IMR-90 (cell line): ENCODE measurements at regions not wholly inside any gene's neighbourhood (a gene's known extent, or its start where the extent isn't known, plus 50 kb on each side); places are given as distances from the start of the nearest gene placed in this dataset.

Experiments
- ATAC-seq: fragments of 200-7000 bp; cut with Tn5 transposase; 2 replicates; pipeline ENCODE4 v1.9.1; 2020; ENCODE audit warnings: low read depth, mild to moderate bottlenecking, moderate library complexity
- BruUV-seq: library from RNA; stranded (reverse); fragments of 400-500 nt; replicated peaks from 2 replicates; lab custom pipeline; 2021; lab: Mats Ljungman, UMichigan
- CTCF ChIA-PET: fragments of 300-600 bp; formaldehyde crosslinking; extraction: SDS; loops from one replicate; lab custom pipeline; 2021; ENCODE audit warnings: antibody characterized with exemption; lab: Yijun Ruan, JAX
- POLR2A ChIA-PET: fragments of 300-600 bp; sonication (Branson Sonifier 250); formaldehyde crosslinking; loops from one replicate; lab custom pipeline; 2022; ENCODE audit warnings: antibody characterized with exemption; ENCODE audit not compliant: unreplicated experiment; lab: Charles Lee
- DNase-seq: peaks from one replicate; pipeline ENCODE4 v3.0.0; 2013
- H2AFZ ChIP-seq: replicated peaks from 2 replicates; pipeline ENCODE3; 2013; ENCODE audit warnings: low read length, mild to moderate bottlenecking; ENCODE audit not compliant: poor library complexity
- H2AK5ac ChIP-seq: 2 replicates; pipeline ENCODE4 v1.6.1; 2013; ENCODE audit warnings: low read depth, low read length, inconsistent platforms
- H2AK9ac ChIP-seq: replicated peaks from 2 replicates; pipeline ENCODE3; 2013; ENCODE audit warnings: mild to moderate bottlenecking, low read depth, low read length, moderate library complexity; ENCODE audit not compliant: poor library complexity
- H2BK120ac ChIP-seq: 2 replicates; pipeline ENCODE4 v1.6.1; 2013; ENCODE audit warnings: low read depth, low read length, inconsistent platforms
- H2BK15ac ChIP-seq: 3 replicates; pipeline ENCODE4 v1.6.1; 2013; ENCODE audit warnings: low read depth, low read length, inconsistent platforms
- H2BK20ac ChIP-seq: 2 replicates; pipeline ENCODE4 v1.6.1; 2013; ENCODE audit warnings: low read depth, mild to moderate bottlenecking, inconsistent platforms, low read length, moderate library complexity
- H2BK5ac ChIP-seq: 2 replicates; pipeline ENCODE4 v1.6.1; 2013; ENCODE audit warnings: mild to moderate bottlenecking, low read depth, low read length, inconsistent platforms; ENCODE audit not compliant: poor library complexity, severe bottlenecking
- H3K14ac ChIP-seq: replicated peaks from 2 replicates; pipeline ENCODE4 v1.6.1; 2013; ENCODE audit warnings: low read depth, low read length, inconsistent platforms
- H3K18ac ChIP-seq: 2 replicates; pipeline ENCODE4 v1.6.1; 2013; ENCODE audit warnings: low read depth, low read length, control low read depth
- H3K23ac ChIP-seq: 2 replicates; pipeline ENCODE4 v1.6.1; 2013; ENCODE audit warnings: low read depth, low read length, inconsistent platforms
- H3K27ac ChIP-seq: 2 replicates; pipeline ENCODE4 v1.5.1; 2013; ENCODE audit warnings: mild to moderate bottlenecking, control low read depth, low read length; ENCODE audit not compliant: insufficient read depth
- H3K27me3 ChIP-seq: 2 replicates; pipeline ENCODE4 v1.6.1; 2013; ENCODE audit warnings: low read length; ENCODE audit not compliant: control insufficient read depth, insufficient read depth
- H3K36me3 ChIP-seq: 2 replicates; pipeline ENCODE4 v1.6.1; 2013; ENCODE audit warnings: low read length, mixed read lengths; ENCODE audit not compliant: control insufficient read depth, insufficient read depth
- H3K4ac ChIP-seq: 2 replicates; pipeline ENCODE4 v1.6.1; 2013; ENCODE audit warnings: low read depth, low read length, inconsistent platforms
- H3K4me1 ChIP-seq: 2 replicates; pipeline ENCODE4 v1.6.1; 2013; ENCODE audit warnings: low read length, mixed read lengths; ENCODE audit not compliant: control insufficient read depth, insufficient read depth
- H3K4me2 ChIP-seq: 2 replicates; pipeline ENCODE4 v1.6.1; 2013; ENCODE audit warnings: low read depth, mild to moderate bottlenecking, control low read depth, low read length, moderate library complexity
- H3K4me3 ChIP-seq: 2 replicates; pipeline ENCODE4 v1.5.1; 2013; ENCODE audit warnings: low read depth, mild to moderate bottlenecking, control low read depth, low read length, moderate library complexity; ENCODE audit not compliant: insufficient read depth
- H3K56ac ChIP-seq: 2 replicates; pipeline ENCODE4 v1.6.1; 2013; ENCODE audit warnings: low read length, inconsistent platforms; ENCODE audit not compliant: insufficient read depth; ENCODE audit errors: extremely low read depth
- H3K79me1 ChIP-seq, 2 experiments: 2 replicates each; pipeline ENCODE4 v1.6.1; 2013; ENCODE audit warnings: low read length in 2 of 2, inconsistent platforms in 1 of 2, low read depth in 1 of 2
- H3K9ac ChIP-seq: 2 replicates; pipeline ENCODE4 v1.6.1; 2013; ENCODE audit warnings: low read depth, low read length, control low read depth
- H3K9me1 ChIP-seq: 2 replicates; pipeline ENCODE4 v1.6.1; 2013; ENCODE audit warnings: low read length, inconsistent platforms; ENCODE audit not compliant: insufficient read depth
- H3K9me3 ChIP-seq: 2 replicates; pipeline ENCODE4 v1.6.1; 2013; ENCODE audit warnings: low read length; ENCODE audit not compliant: control insufficient read depth, insufficient read depth
- H4K20me1 ChIP-seq: 2 replicates; pipeline ENCODE4 v1.6.1; 2013; ENCODE audit warnings: low read length, inconsistent platforms; ENCODE audit not compliant: insufficient read depth
- H4K5ac ChIP-seq: 2 replicates; pipeline ENCODE4 v1.6.1; 2013; ENCODE audit warnings: mild to moderate bottlenecking, low read depth, low read length, control low read depth
- H4K8ac ChIP-seq, 2 experiments: 2 replicates each; pipeline ENCODE4 v1.6.1; 2013; ENCODE audit warnings: low read depth in 2 of 2, low read length in 2 of 2, control low read depth in 1 of 2, inconsistent platforms in 1 of 2
- H4K91ac ChIP-seq: 2 replicates; pipeline ENCODE4 v1.6.1; 2013; ENCODE audit warnings: low read depth, low read length, inconsistent platforms; ENCODE audit not compliant: insufficient read depth
- BHLHE40 ChIP-seq: fragments of 150-350 bp; IDR thresholded peaks from 2 replicates; pipeline ENCODE4 v1.6.1; 2016; ENCODE audit warnings: mild to moderate bottlenecking, low read depth, low read length
- CEBPB ChIP-seq: IDR thresholded peaks from 2 replicates; pipeline ENCODE4 v1.6.1; 2012; ENCODE audit warnings: low read depth, low read length, improper control_type of control experiment
- CHD1 ChIP-seq: IDR thresholded peaks from 2 replicates; pipeline ENCODE4 v1.6.1; 2012; ENCODE audit warnings: low read depth, low read length, improper control_type of control experiment
- FOS ChIP-seq: fragments of 150-350 bp; IDR thresholded peaks from 2 replicates; pipeline ENCODE4 v1.6.1; 2016; ENCODE audit warnings: low read depth, low read length
- MAFK ChIP-seq: IDR thresholded peaks from 2 replicates; pipeline ENCODE4 v1.6.1; 2012; ENCODE audit warnings: low read depth, low read length, improper control_type of control experiment
- MAZ ChIP-seq: IDR thresholded peaks from 2 replicates; pipeline ENCODE4 v1.6.1; 2012; ENCODE audit warnings: low read depth, mild to moderate bottlenecking, low read length, improper control_type of control experiment, moderate library complexity, borderline replicate concordance
- MXI1 ChIP-seq: IDR thresholded peaks from 2 replicates; pipeline ENCODE4 v1.6.1; 2012; ENCODE audit warnings: low read depth, mild to moderate bottlenecking, low read length, moderate library complexity, borderline replicate concordance
- RAD21 ChIP-seq: IDR thresholded peaks from 2 replicates; pipeline ENCODE4 v1.6.1; 2012; ENCODE audit warnings: low read length, improper control_type of control experiment
- RCOR1 ChIP-seq: IDR thresholded peaks from 2 replicates; pipeline ENCODE4 v1.6.1; 2012; ENCODE audit warnings: mild to moderate bottlenecking, low read length, improper control_type of control experiment; ENCODE audit not compliant: insufficient replicate concordance
- RFX5 ChIP-seq: IDR thresholded peaks from 2 replicates; pipeline ENCODE4 v1.8.0; 2012; ENCODE audit warnings: low read depth, mild to moderate bottlenecking, low read length, moderate library complexity
- SMC3 ChIP-seq: fragments of 150-350 bp; IDR thresholded peaks from 2 replicates; pipeline ENCODE4 v1.6.1; 2016; ENCODE audit warnings: low read depth, mild to moderate bottlenecking, antibody characterized with exemption, low read length, moderate library complexity
- WGBS, 2 experiments: methylation state at CpG; one replicate each; pipeline versions ENCODE4 v1.1.5 to v1.1.7; 2013; ENCODE audit warnings: missing lambda C conversion rate in 2 of 2; ENCODE audit not compliant: insufficient read length in 1 of 2; ENCODE audit errors: extremely low coverage in 2 of 2; 5-methylcytosine and 5-hydroxymethylcytosine counted together
- dilution Hi-C: fragments of 300-500 bp; cut with HindIII; formaldehyde crosslinking; loops from one replicate; pipeline ENCODE4 v1.14.3; 2018; ENCODE audit warnings: low sequenced_read_pairs; ENCODE audit not compliant: unreplicated experiment
- in situ Hi-C: fragments of 300-500 bp; cut with MboI; formaldehyde crosslinking; loops from 3 replicates; pipeline ENCODE4 v1.14.3; 2019; ENCODE audit warnings: low sequenced_read_pairs, inconsistent platforms, mixed read lengths
- intact Hi-C: fragments of 100-400 bp; cut with micrococcal nuclease; formaldehyde crosslinking; loops from 2 replicates; pipeline ENCODE4 v1.10.0; 2022
- TF ChIP-seq, protein P1 (sequence below): conservative IDR thresholded peaks from 2 replicates; pipeline ENCODE4 v1.5.1; 2012; ENCODE audit warnings: mild to moderate bottlenecking, low read depth, low read length, improper control_type of control experiment
- TF ChIP-seq, protein P2 (sequence below): fragments of 150-350 bp; IDR thresholded peaks from 2 replicates; pipeline ENCODE4 v1.6.1; 2016; ENCODE audit warnings: low read depth, mild to moderate bottlenecking, low read length, moderate library complexity, borderline replicate concordance
- TF ChIP-seq, protein P3 (sequence below): fragments of 150-350 bp; IDR thresholded peaks from 2 replicates; pipeline ENCODE4 v1.6.1; 2017; ENCODE audit warnings: mild to moderate bottlenecking, antibody characterized with exemption, low read length, low read depth

DNA sequence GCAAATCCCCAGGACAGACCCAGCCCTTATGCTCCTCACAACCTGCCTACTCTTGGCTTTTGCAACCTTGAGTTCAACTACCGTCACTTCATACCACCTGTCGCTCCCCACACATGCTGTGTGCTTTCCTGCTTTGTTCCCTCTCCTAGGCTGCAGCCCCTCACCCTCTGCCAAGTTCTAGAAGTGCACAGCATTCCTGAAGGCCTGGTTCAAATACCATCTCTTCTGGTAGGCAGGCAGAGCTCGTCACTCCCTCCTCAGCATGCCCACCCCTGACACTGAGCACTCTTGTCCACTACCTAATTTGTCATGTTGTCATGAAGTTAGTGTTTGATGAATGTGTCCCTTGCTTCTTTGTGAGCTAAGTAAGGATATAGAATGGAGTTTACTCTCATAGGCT is 129.6 kb downstream of the SEMA6D start:
- peaks cover 2% of the 10 kb centered on the region; the same call in 1 of the 2 replicates for H3K27me3 ChIP-seq
- no peaks in the 10 kb centered on the region for H3K4me1 ChIP-seq
- TF ChIP-seq MAFK (no peak), MAZ (no peak), RCOR1 (no peak), RAD21 (no peak), BHLHE40 (no peak), CHD1 (no peak), CEBPB (no peak), MXI1 (no peak), FOS (no peak), SMC3 (no peak), RFX5 (no peak)
- TF ChIP-seq, protein P1, sequence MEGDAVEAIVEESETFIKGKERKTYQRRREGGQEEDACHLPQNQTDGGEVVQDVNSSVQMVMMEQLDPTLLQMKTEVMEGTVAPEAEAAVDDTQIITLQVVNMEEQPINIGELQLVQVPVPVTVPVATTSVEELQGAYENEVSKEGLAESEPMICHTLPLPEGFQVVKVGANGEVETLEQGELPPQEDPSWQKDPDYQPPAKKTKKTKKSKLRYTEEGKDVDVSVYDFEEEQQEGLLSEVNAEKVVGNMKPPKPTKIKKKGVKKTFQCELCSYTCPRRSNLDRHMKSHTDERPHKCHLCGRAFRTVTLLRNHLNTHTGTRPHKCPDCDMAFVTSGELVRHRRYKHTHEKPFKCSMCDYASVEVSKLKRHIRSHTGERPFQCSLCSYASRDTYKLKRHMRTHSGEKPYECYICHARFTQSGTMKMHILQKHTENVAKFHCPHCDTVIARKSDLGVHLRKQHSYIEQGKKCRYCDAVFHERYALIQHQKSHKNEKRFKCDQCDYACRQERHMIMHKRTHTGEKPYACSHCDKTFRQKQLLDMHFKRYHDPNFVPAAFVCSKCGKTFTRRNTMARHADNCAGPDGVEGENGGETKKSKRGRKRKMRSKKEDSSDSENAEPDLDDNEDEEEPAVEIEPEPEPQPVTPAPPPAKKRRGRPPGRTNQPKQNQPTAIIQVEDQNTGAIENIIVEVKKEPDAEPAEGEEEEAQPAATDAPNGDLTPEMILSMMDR = no peak
- TF ChIP-seq, protein P2, sequence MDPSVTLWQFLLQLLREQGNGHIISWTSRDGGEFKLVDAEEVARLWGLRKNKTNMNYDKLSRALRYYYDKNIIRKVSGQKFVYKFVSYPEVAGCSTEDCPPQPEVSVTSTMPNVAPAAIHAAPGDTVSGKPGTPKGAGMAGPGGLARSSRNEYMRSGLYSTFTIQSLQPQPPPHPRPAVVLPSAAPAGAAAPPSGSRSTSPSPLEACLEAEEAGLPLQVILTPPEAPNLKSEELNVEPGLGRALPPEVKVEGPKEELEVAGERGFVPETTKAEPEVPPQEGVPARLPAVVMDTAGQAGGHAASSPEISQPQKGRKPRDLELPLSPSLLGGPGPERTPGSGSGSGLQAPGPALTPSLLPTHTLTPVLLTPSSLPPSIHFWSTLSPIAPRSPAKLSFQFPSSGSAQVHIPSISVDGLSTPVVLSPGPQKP = no peak
- TF ChIP-seq, protein P3, sequence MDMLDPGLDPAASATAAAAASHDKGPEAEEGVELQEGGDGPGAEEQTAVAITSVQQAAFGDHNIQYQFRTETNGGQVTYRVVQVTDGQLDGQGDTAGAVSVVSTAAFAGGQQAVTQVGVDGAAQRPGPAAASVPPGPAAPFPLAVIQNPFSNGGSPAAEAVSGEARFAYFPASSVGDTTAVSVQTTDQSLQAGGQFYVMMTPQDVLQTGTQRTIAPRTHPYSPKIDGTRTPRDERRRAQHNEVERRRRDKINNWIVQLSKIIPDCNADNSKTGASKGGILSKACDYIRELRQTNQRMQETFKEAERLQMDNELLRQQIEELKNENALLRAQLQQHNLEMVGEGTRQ = no peak
- H3K4ac ChIP-seq = no peak overlapping the region
- H4K20me1 ChIP-seq = no peaks in the 10 kb centered on the region
- no peaks in the 10 kb centered on the region for H3K36me3 ChIP-seq
- no peak overlapping the region for H2BK5ac ChIP-seq
- POLR2A ChIA-PET = no interaction called here
- no peak overlapping the region for H3K4me3 ChIP-seq
- no peak overlapping the region for H3K14ac ChIP-seq
- in situ Hi-C loops = no loop called here
- H3K23ac ChIP-seq = no peak overlapping the region
- no peak overlapping the region for H2AK9ac ChIP-seq
- dilution Hi-C loops = no loop called here
- no peak overlapping the region for H3K56ac ChIP-seq
- H3K18ac ChIP-seq = no peak overlapping the region
- H2AFZ ChIP-seq = no peak overlapping the region
- H2BK20ac ChIP-seq = no peak overlapping the region
- no peak overlapping the region for H3K27ac ChIP-seq
- no peak overlapping the region for H2BK120ac ChIP-seq
- WGBS, 2 experiments = 40% methylated on average over 1 of the region's 3 CpGs; no CpG with 5 or more reads in 1 of the 2 experiments
- no peak overlapping the region for H4K8ac ChIP-seq
- ATAC-seq (no peak), DNase-seq (no peak)
- no peak overlapping the region for H4K5ac ChIP-seq
- H3K9me3 ChIP-seq = no peaks in the 10 kb centered on the region
- no peak overlapping the region for H2AK5ac ChIP-seq
- CTCF ChIA-PET = interaction anchor here (0.7 kb wide), 1 partner anchor 9 kb away, joined by 3 read pairs; no protein-coding TSS in a partner anchor
- H3K4me2 ChIP-seq = no peak overlapping the region
- no peaks in the 10 kb centered on the region for H3K9me1 ChIP-seq
- intact Hi-C loops = no loop called here
- BruUV-seq = no TSS peak
- no peak overlapping the region for H3K9ac ChIP-seq
- no peak overlapping the region for H2BK15ac ChIP-seq
- H4K91ac ChIP-seq = no peak overlapping the region
- H3K79me1 ChIP-seq = no peaks in the 10 kb centered on the region
